Omental fat pad (tissue), 3 donors: ENCODE measurements at regions not wholly inside any gene's neighbourhood (a gene's known extent, or its start where the extent isn't known, plus 50 kb on each side); places are given as distances from the start of the nearest gene placed in this dataset.

Experiments used
- ATAC-seq: fragments of 150-250 bp; one replicate; pipeline ENCODE4 v1.9.1; 2016; ENCODE audit warnings: mild to moderate bottlenecking, moderate library complexity; ENCODE audit not compliant: low FRiP score
- DNase-seq: peaks from one replicate; pipeline ENCODE4 v3.0.0-alpha.2; 2019; ENCODE audit warnings: low spot score
- CTCF ChIP-seq, 3 donors: fragments of 450-650 bp; IDR thresholded peaks; one replicate each; pipeline ENCODE4 v1.5.1; 2016 to 2017; ENCODE audit warnings: antibody characterized with exemption in 3 of 3, mild to moderate bottlenecking in 3 of 3, moderate library complexity in 2 of 3

- no peak for TF ChIP-seq CTCF (IDR thresholded peaks at IDR 0.05)
- ATAC-seq (no peak), DNase-seq (no peak)
These were observed 53.5 kb upstream of the ASPRV1 start for GRCh38 chr2:70014959-70015358.

GRCh38 chr2:70012887-70013286 is 51.5 kb upstream of the ASPRV1 start:
- ATAC-seq = no peak
- DNase-seq = no peak
- TF ChIP-seq CTCF (IDR thresholded peaks at IDR 0.05) = no peak

GRCh38 chr2:70011786-70012185 is 50.4 kb upstream of the ASPRV1 start:
- no peak for TF ChIP-seq CTCF (IDR thresholded peaks at IDR 0.05)
- DNase-seq = no peak

GRCh38 chr2:70011335-70011734 is 49.9 kb upstream of the ASPRV1 start:
- no peak for ATAC-seq
- no peak for DNase-seq
- no peak for TF ChIP-seq CTCF (IDR thresholded peaks at IDR 0.05)

More at GRCh38 chr2:70011786-70012185, 50.4 kb upstream of the ASPRV1 start:
- no peak for ATAC-seq
